RWPE1 (cell line): ENCODE measurements at regions not wholly inside any gene's neighbourhood (a gene's known extent, or its start where the extent isn't known, plus 50 kb on each side); places are given as distances from the start of the nearest gene placed in this dataset.

ENCODE experiments used
- CTCF ChIA-PET: fragments of 350-600 bp; sonication (Branson Sonifier 250); formaldehyde crosslinking; extraction: SDS; loops from one replicate; lab custom pipeline; 2021; lab: Yijun Ruan, JAX
- POLR2A ChIA-PET: fragments of 400-600 bp; formaldehyde crosslinking; extraction: SDS; loops from one replicate; lab custom pipeline; 2020; ENCODE audit warnings: antibody characterized with exemption; ENCODE audit not compliant: low non-redundant PET; lab: Yijun Ruan, JAX
- DNase-seq: peaks from one replicate; pipeline ENCODE4 v3.0.0; 2012; ENCODE audit warnings: low spot score
- H3K27ac ChIP-seq: fragments of 450-650 bp; 2 replicates; pipeline ENCODE4 v1.5.1; 2017
- TF ChIP-seq, protein P1 (sequence below): fragments of 450-650 bp; conservative IDR thresholded peaks from 2 replicates; pipeline ENCODE4 v1.5.1; 2017; ENCODE audit warnings: low read depth, mild to moderate bottlenecking

DNA sequence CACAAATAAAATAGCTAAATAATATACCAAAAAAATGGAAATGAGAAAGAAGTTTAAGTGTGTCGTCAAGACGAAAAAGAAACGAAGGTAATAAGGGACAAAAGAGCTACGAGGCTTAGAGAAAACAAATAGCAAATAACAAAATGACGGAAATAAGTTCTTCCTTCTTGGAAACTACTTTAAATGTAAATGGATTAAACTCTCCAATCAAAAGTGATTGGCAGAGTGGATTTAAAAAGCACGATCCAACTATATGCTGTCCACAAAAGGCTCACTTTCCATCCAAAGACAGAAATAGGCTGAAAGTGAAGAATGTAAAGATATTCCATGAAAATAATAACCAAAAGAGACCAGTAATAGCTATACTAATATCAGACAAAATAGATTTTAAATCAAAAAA is 82.4 kb downstream of the DIO3 start:
- TF ChIP-seq, protein P1, sequence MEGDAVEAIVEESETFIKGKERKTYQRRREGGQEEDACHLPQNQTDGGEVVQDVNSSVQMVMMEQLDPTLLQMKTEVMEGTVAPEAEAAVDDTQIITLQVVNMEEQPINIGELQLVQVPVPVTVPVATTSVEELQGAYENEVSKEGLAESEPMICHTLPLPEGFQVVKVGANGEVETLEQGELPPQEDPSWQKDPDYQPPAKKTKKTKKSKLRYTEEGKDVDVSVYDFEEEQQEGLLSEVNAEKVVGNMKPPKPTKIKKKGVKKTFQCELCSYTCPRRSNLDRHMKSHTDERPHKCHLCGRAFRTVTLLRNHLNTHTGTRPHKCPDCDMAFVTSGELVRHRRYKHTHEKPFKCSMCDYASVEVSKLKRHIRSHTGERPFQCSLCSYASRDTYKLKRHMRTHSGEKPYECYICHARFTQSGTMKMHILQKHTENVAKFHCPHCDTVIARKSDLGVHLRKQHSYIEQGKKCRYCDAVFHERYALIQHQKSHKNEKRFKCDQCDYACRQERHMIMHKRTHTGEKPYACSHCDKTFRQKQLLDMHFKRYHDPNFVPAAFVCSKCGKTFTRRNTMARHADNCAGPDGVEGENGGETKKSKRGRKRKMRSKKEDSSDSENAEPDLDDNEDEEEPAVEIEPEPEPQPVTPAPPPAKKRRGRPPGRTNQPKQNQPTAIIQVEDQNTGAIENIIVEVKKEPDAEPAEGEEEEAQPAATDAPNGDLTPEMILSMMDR: no peak
- no peak for DNase-seq
- POLR2A ChIA-PET: no interaction called here
- no peak overlapping the region for H3K27ac ChIP-seq
- CTCF ChIA-PET: no interaction called here

DNA sequence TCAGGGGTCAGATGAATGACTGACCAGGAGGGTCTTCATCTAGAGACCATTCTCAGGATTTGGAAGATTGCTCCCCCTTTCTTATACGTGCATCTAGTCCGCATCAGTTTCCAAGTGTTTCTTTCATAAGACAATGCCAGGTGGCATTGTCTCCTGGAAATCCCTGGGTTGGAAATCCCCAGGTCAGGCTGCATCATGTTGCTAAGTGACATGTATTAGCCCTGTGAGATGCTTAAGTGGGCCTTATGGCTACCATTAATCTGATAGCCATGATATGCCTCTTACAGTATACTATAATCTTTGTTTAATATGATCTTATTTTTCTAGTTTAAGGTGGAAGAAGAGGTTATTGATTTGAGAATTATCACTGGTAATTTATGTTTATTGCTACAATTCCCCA is 92.8 kb downstream of the DIO3 start:
- TF ChIP-seq, protein P1: no peak
- H3K27ac ChIP-seq: no peak overlapping the region

DNA sequence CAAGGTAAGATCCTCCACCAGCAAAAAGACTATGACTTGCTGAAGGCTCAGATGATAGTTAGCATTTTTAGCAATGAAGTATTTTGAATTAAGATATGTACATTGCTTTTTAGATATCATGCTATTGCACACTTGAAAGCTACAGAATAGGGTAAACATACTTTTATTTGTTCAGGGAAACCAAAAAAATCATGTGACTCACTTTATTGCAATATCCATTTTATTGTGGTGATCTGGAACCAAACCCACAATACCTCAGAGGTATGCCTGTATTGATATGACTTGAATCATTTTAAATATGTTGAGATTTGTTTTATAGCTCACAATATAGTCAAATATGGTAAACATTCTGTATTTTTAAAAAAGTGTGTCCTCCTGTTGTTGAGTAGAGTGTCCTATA is 96.1 kb downstream of the DIO3 start:
- DNase-seq: no peak
- TF ChIP-seq, protein P1: no peak
- CTCF ChIA-PET: no interaction called here
- H3K27ac ChIP-seq: no peak overlapping the region
- POLR2A ChIA-PET: no interaction called here

More for the DNA sequence above, 92.8 kb downstream of the DIO3 start:
- ChIA-PET CTCF (no interaction called here), POLR2A (no interaction called here)
- no peak for DNase-seq

DNA sequence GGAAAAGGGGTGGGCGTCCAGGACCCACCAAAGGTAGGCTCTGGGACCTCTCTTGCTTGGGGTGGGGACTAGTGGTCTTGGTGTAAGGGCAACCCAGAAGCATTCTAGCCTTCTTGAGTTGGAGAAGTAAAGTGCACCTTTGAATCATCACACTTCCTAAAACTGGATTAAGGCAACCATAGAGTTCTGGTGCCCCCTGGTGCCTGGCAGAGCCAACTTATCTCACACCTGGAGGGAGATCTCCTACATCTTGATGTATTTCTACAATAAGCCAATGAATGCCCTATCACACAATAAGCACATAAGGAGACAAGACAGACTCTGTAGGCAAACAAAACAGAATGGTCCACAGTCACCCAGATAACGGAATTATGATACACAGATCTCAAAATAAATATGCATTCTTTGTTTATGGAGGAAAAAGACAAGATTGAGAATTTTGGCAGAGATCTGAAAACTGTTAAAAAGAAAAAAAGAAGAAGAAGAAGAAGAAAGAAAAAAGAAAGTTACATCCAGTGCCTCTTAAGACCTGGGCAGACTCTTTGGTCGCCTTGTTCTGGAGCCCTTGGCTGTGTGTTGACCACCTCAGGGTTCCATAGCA is 95.9 kb upstream of the PPP2R5C start:
- POLR2A ChIA-PET: no interaction called here
- peak; percentile 70 for DNase-seq
- CTCF ChIA-PET: interaction anchor here (0.5 to 0.8 kb wide), 4 partner anchors 136 to 1000 kb away, joined by 3 to 4 read pairs (median 4); no protein-coding TSS in a partner anchor
- no peak overlapping the region for H3K27ac ChIP-seq
- TF ChIP-seq, protein P1: peak; percentile 47

DNA sequence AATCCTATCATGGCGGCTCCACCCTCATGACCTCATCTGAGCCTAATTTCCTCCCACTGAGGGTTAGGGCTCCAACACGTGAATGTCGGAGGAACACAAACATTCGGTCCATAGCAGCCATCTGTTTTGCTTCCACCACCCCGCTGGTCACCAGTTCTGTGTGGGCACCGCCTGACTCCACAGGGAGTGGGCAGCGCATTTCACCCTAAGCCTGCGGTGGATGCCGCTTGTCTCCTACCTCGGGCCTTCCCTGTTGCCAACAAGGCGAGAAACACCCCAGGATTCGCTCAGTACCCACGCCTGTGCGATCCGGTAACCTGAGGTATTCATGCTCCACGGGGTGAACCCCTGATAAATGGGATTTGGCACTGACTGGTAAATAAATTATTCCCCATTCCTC is 95.2 kb upstream of the PPP2R5C start:
- no peak overlapping the region for H3K27ac ChIP-seq
- TF ChIP-seq, protein P1: no peak
- DNase-seq: no peak
- ChIA-PET POLR2A (no interaction called here), CTCF (no interaction called here)

DNA sequence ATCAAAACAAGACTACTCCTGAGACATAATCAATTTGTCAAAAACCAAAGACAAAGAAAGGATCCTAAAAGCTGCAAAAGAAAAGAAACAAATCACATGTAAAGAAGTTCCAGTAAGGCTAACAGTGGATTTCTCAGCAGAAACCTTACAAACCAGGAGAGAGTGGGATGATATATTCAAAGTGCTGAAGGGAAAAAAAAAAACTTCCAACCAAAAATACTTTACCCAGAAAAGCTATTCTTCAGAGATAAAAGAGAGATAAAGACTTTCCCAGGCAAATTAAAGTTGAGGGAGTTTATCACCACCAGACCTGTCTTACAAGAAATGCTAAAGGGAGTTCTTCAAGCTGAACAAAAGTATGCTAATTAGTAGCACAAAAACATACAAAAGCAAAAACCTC is 91.9 kb upstream of the PPP2R5C start:
- DNase-seq: no peak
- no peak overlapping the region for H3K27ac ChIP-seq
- TF ChIP-seq, protein P1: no peak
- POLR2A ChIA-PET: no interaction called here
- CTCF ChIA-PET: interaction anchor here (0.7 kb wide), 1 partner anchor 1286 kb away, joined by 5 read pairs; no protein-coding TSS in a partner anchor
